NCI-H2227 (cell line): ENCODE measurements at regions not wholly inside any gene's neighbourhood (a gene's known extent, or its start where the extent isn't known, plus 50 kb on each side); places are given as distances from the start of the nearest gene placed in this dataset.
A peak's percentile ranks its signal among the peaks of the same experiment; 100 is the strongest.

ENCODE experiments used
- DNase-seq: peaks from one replicate; lab custom pipeline; 2025; ENCODE audit not compliant: unreplicated experiment; lab: John Stamatoyannopoulos, UW

GRCh38 chr5:38642189-38642911 lies 85.9 kb upstream of the LIFR start:
- no peak for DNase-seq

- DNase-seq, result no peak
These were observed 87.2 kb upstream of the LIFR start for GRCh38 chr5:38643616-38644015.

GRCh38 chr5:38645508-38645907 lies 89.1 kb upstream of the LIFR start:
- DNase-seq, result no peak

GRCh38 chr5:38648703-38649291 lies 92.4 kb upstream of the LIFR start:
- DNase-seq, result peak; percentile 89

GRCh38 chr5:38650540-38650939 lies 94.1 kb upstream of the LIFR start:
- DNase-seq, result no peak

GRCh38 chr5:38650946-38651345 lies 94.5 kb upstream of the LIFR start:
- DNase-seq, result no peak

- DNase-seq, result no peak
These were observed 95.4 kb upstream of the LIFR start for GRCh38 chr5:38651806-38652205.

- DNase-seq, result no peak
These were observed 96.9 kb upstream of the LIFR start for GRCh38 chr5:38653389-38653788.

- no peak for DNase-seq
These were observed 99.2 kb upstream of the LIFR start for GRCh38 chr5:38655691-38656090.

- DNase-seq, result no peak
These were observed 100.1 kb upstream of the LIFR start for GRCh38 chr5:38656568-38656967.

GRCh38 chr5:38657020-38657419 lies 100.6 kb upstream of the LIFR start:
- no peak for DNase-seq

- DNase-seq, result peak; percentile 98
These were observed 103.8 kb upstream of the LIFR start for GRCh38 chr5:38660194-38660668.

GRCh38 chr5:38662090-38662489 lies 105.6 kb upstream of the LIFR start:
- DNase-seq, result no peak

- no peak for DNase-seq
These were observed 106.8 kb upstream of the LIFR start for GRCh38 chr5:38663249-38663648.

- DNase-seq, result no peak
These were observed 110.4 kb upstream of the LIFR start for GRCh38 chr5:38666668-38667498.

- DNase-seq, result no peak
These were observed 111.0 kb upstream of the LIFR start for GRCh38 chr5:38667499-38667776.

- no peak for DNase-seq
These were observed 113.0 kb upstream of the LIFR start for GRCh38 chr5:38669361-38669880.

- DNase-seq, result no peak
These were observed 113.6 kb upstream of the LIFR start for GRCh38 chr5:38670066-38670465.

- DNase-seq, result no peak
These were observed 114.4 kb upstream of the LIFR start for GRCh38 chr5:38670878-38671277.

GRCh38 chr5:38672059-38672788 lies 115.8 kb upstream of the LIFR start:
- no peak for DNase-seq

- DNase-seq, result no peak
These were observed 117.2 kb upstream of the LIFR start for GRCh38 chr5:38673671-38674071.
